NCI-H2196 (cell line): ENCODE measurements at regions not wholly inside any gene's neighbourhood (a gene's known extent, or its start where the extent isn't known, plus 50 kb on each side); places are given as distances from the start of the nearest gene placed in this dataset.
A peak's percentile ranks its signal among the peaks of the same experiment; 100 is the strongest.

Source experiments
- DNase-seq: peaks from one replicate; lab custom pipeline; 2025; ENCODE audit not compliant: unreplicated experiment; lab: John Stamatoyannopoulos, UW

DNA sequence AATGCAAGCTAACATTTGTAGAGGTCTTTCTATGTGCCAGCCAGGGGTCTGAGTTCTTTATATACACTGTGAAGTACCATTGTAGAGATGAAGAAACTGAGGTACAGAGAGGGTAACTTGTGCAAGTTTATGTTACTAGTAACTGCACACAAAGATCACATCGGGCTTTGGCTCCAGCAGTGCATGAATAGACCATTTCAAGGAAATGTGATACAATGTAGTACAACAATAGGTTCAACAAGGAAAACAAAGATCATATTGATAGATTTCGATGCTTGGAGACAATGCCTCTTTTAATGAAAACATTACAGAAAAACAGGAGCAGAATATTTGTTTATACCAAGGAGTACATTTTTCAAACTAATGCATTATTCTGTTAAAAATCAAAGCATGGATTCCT is 115.3 kb downstream of the POLR2M start:
- DNase-seq = no peak

- DNase-seq = no peak
Measured at GRCh38 chr15:57823325-57823882, 116.9 kb downstream of the POLR2M start.

DNA sequence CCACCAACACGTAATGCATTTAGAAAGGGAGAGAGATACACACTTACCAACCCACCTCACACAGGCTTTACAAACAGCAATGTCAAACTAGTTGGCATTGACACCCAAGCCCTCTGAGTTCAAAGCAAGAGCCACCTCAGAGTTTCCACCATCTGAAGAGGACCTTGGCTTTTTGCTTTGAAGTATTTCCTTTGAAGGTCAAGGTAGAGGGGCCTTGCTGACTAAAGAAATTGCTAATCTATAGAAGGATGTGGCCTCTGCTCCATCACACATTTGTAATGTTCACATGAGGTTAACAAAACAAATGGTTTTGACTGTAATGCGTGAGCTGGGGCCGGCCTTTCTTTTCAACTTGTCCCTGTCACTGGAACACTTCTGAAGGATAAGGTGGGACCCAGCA is 117.7 kb downstream of the POLR2M start:
- DNase-seq = no peak

- DNase-seq = no peak
Measured at GRCh38 chr15:57827021-57827420, 120.5 kb downstream of the POLR2M start.

GRCh38 chr15:57827971-57828370 is 121.5 kb downstream of the POLR2M start:
- no peak for DNase-seq

DNA sequence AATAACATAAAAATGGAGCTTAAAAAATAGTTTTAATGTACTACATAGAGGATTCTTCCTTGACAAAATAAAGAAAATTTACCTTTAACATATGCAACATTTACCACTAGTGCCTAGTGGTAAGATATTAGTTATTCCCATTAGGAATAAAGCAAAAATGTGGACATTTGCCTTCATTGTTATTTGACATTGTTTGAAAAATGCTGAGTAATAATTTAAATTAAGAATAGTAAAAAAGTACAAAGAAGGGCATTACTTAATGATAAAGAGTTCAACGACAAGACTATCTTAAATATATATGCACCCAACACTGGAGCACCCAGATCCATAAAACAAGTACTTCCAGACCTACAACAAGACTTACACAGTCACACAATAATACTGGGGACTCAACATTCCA is 125.7 kb downstream of the POLR2M start:
- no peak for DNase-seq

GRCh38 chr15:57835119-57835518 is 128.6 kb downstream of the POLR2M start:
- no peak for DNase-seq

GRCh38 chr15:57849317-57849716 is 142.8 kb downstream of the POLR2M start:
- DNase-seq = no peak

DNA sequence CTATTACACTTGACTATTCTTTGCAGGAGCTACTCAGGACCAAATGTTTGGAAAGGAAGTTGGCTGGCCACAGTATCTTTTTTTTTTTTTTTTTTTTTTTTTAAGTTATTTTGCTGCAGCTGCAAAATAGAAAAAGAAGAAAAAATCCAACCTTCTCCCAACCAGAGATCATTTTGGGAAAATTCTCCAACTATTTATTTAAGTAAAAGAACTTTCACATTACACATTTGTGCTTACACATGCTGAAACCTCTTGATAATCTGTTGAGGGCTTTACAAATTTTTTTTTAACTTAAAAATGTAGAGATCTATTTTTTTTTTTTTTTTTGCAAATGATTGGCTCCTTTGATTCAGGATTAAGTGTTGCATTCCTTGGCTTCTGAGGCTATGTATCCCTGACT is 148.0 kb downstream of the POLR2M start:
- DNase-seq = no peak

DNA sequence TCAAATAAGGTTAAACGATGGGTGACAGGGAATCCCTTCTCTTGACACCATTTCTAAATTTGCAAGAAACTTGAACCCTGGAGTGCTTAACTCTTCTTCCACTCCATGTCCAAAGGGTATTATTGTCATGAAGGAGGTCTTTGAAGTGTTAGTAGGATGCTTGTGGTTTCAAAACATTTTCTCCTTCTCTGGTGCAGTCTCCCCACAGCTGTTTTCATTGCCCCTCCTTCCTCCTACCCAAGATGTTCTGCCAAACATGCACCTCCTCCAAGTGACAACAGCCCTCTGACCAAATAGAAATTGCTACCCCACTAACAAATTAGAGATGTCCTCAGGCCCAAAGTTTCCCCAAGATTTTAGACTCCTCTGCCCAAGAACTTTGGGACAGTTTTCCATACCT is 151.4 kb downstream of the POLR2M start:
- DNase-seq = no peak

DNA sequence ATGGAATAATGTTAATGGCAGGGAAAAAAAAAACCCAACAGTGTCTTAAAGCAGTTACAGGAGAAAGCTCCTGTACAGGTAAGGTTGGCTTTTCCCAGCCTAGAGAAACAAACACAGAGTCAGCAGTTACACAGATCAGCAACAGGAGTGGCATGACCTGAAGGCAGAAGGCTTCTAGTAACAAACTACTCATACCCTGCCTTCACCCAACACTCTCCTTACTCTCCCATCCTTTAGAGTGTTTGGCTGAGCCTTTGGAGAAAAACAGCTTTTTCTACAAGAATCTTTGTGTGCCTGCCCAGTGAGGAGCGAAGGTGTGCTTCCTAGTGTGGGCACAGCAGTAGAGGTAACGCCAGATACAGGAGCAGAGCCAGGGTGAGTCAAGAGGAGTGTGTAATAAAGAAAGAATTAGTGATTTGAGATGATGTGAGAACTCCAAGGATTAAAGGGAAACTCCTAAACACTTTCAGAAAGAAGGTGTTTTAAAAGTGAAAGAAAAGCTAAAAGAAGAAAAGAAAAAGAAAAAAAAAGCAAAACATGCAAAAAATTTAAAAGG is 152.7 kb downstream of the POLR2M start:
- DNase-seq = no peak

DNA sequence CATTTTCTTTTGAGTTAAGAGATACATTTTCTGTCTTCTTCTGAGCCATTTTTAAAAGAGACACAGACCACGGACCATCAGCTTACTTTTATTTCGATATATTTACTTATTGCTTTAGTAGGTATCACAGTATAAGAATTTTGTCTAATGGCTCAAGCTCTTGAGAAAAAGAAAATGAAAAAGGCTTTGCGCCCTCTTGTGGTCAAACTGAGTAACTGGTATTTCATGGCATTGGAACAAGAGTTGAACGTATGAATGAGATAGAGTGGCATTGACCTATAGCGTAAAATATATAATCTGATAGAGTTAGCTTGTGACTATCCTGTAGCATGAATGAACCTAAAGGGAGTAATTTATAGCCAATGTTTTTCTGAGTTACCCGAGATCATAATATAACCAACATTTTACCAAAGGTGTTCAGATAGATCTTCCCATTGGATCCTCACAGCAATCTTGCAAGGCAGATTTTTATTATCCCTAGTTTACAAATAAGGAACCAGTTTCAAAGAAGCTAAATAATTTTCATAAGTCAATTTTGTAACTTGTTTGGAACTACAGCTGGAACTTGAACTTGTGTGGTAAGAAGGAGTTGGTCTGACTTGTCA is 154.6 kb downstream of the POLR2M start:
- DNase-seq = peak; percentile 17

- DNase-seq = no peak
Measured at GRCh38 chr15:57861815-57862586, 155.5 kb downstream of the POLR2M start.

- no peak for DNase-seq
Measured at GRCh38 chr15:57862761-57863160, 156.2 kb downstream of the POLR2M start.

GRCh38 chr15:57865294-57865693 is 158.8 kb downstream of the POLR2M start:
- DNase-seq = no peak

GRCh38 chr15:57866149-57866736 is 159.7 kb downstream of the POLR2M start:
- peak; percentile 29 for DNase-seq

- no peak for DNase-seq
Measured at GRCh38 chr15:57867970-57868798, 161.7 kb downstream of the POLR2M start.

DNA sequence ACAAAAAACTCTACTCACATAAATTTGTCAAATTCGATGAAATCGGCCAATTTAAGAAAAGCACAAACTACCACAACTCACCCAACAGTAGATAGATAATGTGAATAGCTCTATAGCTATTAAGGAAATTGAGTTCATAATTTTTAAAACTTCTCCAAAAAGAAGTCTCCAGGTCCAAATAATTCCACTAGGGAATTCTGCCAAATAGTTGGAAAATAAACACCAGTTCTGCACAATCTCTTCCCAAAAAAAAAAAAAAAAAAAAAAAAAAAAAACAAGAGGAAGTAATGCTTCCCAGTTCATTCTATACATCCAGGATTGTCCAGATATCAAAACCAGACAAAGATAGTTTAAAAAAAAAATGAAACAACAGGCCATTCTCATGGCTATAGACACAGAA is 164.2 kb downstream of the POLR2M start:
- no peak for DNase-seq

DNA sequence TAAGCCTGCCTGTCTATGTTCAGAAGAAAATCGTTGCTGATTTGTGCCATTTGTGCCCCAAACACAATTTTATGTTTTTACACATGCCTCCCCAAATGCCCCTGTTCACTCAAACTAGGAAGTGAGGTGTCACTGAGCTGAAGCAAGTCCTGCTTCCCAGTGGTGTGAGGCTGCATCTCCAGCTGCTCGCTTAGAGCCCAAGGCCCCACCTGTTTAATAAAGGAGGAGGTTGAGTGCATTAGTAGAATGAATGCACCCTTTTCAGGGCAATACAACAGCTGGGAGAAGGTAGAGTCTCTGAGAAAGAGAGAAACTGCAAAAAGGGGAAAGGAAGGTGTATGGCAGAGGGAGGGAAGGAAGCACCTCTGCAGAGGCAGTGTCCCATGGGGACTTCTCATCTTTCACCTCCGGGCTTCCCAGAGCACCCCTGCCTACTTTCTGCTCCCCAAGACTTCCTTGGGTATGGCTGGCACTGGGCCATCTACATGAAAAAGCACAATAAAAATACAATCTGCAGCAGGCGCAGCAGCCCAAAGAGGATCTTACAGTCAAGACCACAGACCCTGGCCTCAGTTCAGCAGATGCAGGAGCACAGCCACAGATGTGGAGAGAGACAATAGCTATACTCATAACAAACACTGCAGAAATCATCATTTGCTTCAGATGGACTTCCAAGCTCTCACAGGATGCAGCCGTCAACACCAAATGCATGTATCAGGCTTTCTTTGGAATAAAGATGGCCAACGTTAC is 165.9 kb downstream of the POLR2M start:
- no peak for DNase-seq

DNA sequence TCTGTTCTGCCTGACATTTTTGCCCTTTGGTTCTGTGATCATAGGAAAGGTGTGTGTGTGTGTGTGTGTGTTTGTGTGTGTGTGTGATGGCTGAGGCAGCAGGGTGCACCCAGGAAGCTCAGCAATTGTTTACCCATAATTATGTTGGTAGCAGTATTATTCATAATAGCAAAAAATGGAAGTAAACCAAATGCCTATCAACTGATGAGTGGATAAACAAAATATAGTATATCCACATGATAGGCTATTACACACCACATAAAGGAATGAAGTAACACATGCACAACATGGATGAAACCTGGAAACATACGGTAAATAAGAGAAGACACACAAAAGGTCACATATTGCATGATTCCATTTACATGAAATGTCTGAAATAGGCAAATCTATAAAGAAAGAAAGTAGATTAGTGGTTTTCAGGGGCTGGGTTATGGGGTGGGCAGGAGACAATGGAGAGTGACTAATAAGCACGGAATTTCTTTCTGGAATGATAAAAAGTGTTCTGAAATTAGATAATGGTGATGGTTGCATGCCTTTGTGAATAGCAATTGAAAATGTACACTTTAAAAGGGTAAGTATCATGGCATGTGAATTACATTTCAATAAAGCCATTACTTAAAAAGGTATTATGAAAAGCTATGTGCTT is 167.2 kb downstream of the POLR2M start:
- no peak for DNase-seq
